Liver (tissue), 1 donor: ENCODE measurements at regions not wholly inside any gene's neighbourhood (a gene's known extent, or its start where the extent isn't known, plus 50 kb on each side); places are given as distances from the start of the nearest gene placed in this dataset. TPM values are rescaled to one million over a fixed set of nuclear protein-coding genes. Genes with fewer than 3 reads are reported as not detected.

Source experiments
- small RNA-seq: library from RNA; depleted of rRNA; stranded (forward); fragments of <200 nt; gene quantifications from one replicate; pipeline ENCODE3, GENCODE V24; 2014

Small RNA genes in the stretch of these regions (small RNA-seq; reads per million reads assigned to genes)
- not detected for gene GPAA1P1
